ENCODE measurements at regions not wholly inside any gene's neighbourhood (a gene's known extent, or its start where the extent isn't known, plus 50 kb on each side); places are given as distances from the start of the nearest gene placed in this dataset.

DNA sequence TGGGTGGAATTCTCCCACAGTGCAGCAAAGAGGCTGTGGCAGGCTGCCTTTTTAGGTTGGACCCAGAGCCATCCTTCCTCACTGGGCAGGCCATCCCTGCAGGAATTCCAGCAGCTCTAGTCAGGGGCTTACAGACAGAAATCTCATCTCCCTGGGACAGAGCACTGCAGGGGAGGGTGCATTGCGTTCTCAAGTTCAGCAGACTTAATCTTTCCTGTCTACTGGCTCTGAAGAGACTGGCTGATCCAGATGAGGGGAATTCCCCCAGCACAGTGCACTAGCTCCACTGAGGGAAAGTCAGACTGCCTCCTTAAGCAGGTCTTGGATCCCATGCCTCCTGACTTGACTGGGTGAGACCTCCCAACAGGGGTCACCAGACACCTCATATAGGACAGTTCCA is 899.7 kb upstream of the VRK2 start:
- Histone ChIP-seq H3K4me3 (no peak overlapping the region), H3K4me1 (no peaks in the 10 kb centered on the region), H3K9me3 (no peaks in the 10 kb centered on the region), H3K36me3 (ENCODE audit: insufficient read depth in 1 of 2, low read depth in 1 of 2) (no peaks in the 10 kb centered on the region), H3K27ac (no peak overlapping the region), H3K27me3 (ENCODE audit: insufficient read depth in 3 of 3, low read length in 2 of 3) (no peaks in the 10 kb centered on the region)
- ATAC-seq (no peak), DNase-seq (no peak)
- intact Hi-C loops (cut with DNase I) = no loop called here
- 29 to 44% (median 29%) methylated on average over 1 of the region's 1 CpG for WGBS, 3 donors
- TF ChIP-seq, protein P1, sequence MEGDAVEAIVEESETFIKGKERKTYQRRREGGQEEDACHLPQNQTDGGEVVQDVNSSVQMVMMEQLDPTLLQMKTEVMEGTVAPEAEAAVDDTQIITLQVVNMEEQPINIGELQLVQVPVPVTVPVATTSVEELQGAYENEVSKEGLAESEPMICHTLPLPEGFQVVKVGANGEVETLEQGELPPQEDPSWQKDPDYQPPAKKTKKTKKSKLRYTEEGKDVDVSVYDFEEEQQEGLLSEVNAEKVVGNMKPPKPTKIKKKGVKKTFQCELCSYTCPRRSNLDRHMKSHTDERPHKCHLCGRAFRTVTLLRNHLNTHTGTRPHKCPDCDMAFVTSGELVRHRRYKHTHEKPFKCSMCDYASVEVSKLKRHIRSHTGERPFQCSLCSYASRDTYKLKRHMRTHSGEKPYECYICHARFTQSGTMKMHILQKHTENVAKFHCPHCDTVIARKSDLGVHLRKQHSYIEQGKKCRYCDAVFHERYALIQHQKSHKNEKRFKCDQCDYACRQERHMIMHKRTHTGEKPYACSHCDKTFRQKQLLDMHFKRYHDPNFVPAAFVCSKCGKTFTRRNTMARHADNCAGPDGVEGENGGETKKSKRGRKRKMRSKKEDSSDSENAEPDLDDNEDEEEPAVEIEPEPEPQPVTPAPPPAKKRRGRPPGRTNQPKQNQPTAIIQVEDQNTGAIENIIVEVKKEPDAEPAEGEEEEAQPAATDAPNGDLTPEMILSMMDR (IDR thresholded peaks at IDR 0.05) = no peak

DNA sequence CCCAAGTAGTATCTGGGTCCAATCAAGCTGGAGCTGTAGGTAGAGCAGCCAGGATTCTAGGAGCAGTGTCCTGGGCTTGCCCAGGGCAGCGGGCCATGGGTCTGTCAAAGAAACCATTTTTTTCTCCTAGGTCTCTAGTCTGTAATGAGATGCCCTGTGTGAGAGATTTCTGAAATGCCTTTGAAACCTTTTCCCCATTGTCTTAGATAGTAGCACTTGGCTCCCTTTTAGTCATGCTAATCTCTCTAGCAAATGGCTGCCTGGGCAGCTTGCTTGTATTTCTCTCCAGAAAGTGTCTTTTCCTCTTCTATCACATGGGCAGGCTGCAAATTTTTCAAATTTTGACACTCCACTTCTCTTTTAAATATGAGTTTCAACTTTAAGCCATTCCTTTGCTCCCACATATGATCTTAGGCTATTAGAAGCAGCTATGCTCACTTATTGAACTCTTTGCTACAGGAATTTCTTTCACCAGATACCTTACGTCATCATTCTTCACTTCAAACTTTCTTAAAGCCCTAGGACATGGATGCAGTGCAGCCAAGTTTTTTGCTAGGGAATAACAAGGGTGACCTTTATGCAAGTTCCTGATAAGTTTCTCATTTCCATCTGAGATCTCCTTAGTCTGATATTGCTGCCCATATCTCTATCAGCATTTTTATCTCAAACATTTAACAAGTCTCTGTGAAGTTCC is 890.2 kb upstream of the VRK2 start:
- H3K4me3 ChIP-seq = no peak overlapping the region
- H3K27ac ChIP-seq = no peak overlapping the region
- intact Hi-C loops (cut with DNase I) = no loop called here
- 73 to 77% (median 75%) methylated on average over 2 of the region's 2 CpGs for WGBS, 3 donors
- no peaks in the 10 kb centered on the region for H3K27me3 ChIP-seq (ENCODE audit: insufficient read depth in 3 of 3, low read length in 2 of 3)
- H3K9me3 ChIP-seq = no peaks in the 10 kb centered on the region
- H3K36me3 ChIP-seq (ENCODE audit: insufficient read depth in 1 of 2, low read depth in 1 of 2) = no peaks in the 10 kb centered on the region
- no peaks in the 10 kb centered on the region for H3K4me1 ChIP-seq
- TF ChIP-seq, protein P1 (IDR thresholded peaks at IDR 0.05) = no peak
- ATAC-seq (no peak), DNase-seq (no peak)

DNA sequence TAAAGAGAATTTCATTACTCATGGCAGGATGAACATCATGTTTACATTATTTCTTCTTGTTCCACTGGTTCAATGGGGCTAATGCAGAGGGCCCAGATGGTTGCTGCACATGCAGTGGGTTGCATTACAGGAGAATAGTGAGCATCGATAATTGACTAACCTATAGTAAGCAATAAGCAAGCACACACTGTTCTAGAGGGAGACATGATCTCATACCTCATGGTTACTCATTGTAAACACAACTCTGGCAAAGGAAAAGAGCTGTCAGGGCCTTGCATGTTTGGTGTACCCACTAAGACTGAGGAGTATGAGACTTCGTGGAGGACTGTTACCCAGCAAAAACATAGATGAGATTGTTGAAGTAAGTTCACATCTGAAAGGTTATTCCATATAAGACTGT is 885.6 kb upstream of the VRK2 start:
- H3K4me3 ChIP-seq = no peak overlapping the region
- H3K36me3 ChIP-seq (ENCODE audit: insufficient read depth in 1 of 2, low read depth in 1 of 2) = no peaks in the 10 kb centered on the region
- H3K27ac ChIP-seq = no peak overlapping the region
- no peaks in the 10 kb centered on the region for H3K4me1 ChIP-seq
- ATAC-seq (no peak), DNase-seq (no peak)
- no peaks in the 10 kb centered on the region for H3K9me3 ChIP-seq
- TF ChIP-seq, protein P1 (IDR thresholded peaks at IDR 0.05) = no peak
- intact Hi-C loops (cut with DNase I) = no loop called here
- WGBS, 3 donors = 74 to 85% (median 83%) methylated on average over 2 of the region's 2 CpGs
- no peaks in the 10 kb centered on the region for H3K27me3 ChIP-seq (ENCODE audit: insufficient read depth in 3 of 3, low read length in 2 of 3)

DNA sequence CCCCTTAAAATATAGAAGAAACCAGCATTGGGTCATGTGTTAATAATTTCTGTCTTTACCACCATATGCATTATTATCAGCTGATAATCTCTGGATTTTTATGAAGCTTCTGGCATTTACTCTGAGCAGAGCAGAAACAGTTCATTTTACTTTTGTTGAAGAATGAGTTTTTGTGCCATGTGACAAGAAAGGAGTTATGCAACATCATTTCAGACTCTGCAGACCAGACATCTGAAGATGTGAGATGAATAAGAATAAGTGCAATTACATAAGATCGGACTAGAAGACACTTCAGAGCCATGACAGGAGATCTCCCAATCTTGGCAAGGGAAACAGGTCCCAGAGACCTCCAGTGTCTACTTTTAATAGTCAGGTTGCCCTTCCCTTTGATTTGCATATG is 869.4 kb upstream of the VRK2 start:
- ATAC-seq (no peak), DNase-seq (no peak)
- H3K27me3 ChIP-seq (ENCODE audit: insufficient read depth in 3 of 3, low read length in 2 of 3) = no peaks in the 10 kb centered on the region
- H3K4me1 ChIP-seq = no peaks in the 10 kb centered on the region
- H3K27ac ChIP-seq = no peak overlapping the region
- no peaks in the 10 kb centered on the region for H3K9me3 ChIP-seq
- no peak overlapping the region for H3K4me3 ChIP-seq
- WGBS, 3 donors = 75 to 84% (median 79%) methylated on average over 1 of the region's 1 CpG
- H3K36me3 ChIP-seq (ENCODE audit: insufficient read depth in 1 of 2, low read depth in 1 of 2) = no peaks in the 10 kb centered on the region
- intact Hi-C loops (cut with DNase I) = no loop called here
- TF ChIP-seq, protein P1 (IDR thresholded peaks at IDR 0.05) = no peak

DNA sequence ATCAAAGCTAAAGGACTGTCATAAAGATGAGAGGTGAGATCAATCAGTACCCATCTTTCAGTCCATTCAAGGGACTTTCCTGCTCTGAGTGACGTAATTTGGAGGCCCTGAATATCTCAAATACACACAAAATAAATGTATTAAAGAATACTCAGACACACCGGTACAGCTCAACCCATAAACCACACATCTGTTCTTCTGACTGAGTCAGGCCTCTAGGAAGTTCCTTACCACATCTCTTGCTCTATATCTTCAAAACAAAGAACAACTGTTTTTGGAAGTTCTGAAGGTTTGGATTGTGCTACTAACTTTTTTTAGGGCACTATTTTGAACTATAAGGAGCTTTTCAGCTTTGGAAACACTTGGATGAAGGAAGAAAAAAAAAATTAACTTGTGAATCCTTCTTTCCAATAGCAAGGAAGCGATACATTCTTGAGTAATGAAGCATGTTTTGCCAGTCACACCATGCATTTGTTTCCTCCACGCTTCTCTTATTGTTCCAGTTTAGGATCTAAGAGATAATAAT is 866.5 kb upstream of the VRK2 start:
- intact Hi-C loops (cut with DNase I) = no loop called here
- 62 to 67% (median 66%) methylated on average over 4 of the region's 4 CpGs for WGBS, 3 donors

More for the DNA sequence above, 866.5 kb upstream of the VRK2 start:
- DNase-seq (no peak), ATAC-seq (no peak)
- H3K36me3 ChIP-seq (ENCODE audit: insufficient read depth in 1 of 2, low read depth in 1 of 2) = no peaks in the 10 kb centered on the region
- no peaks in the 10 kb centered on the region for H3K9me3 ChIP-seq
- H3K4me3 ChIP-seq = no peak overlapping the region
- TF ChIP-seq, protein P1 (IDR thresholded peaks at IDR 0.05) = no peak
- no peak overlapping the region for H3K27ac ChIP-seq
- no peaks in the 10 kb centered on the region for H3K27me3 ChIP-seq (ENCODE audit: insufficient read depth in 3 of 3, low read length in 2 of 3)
- H3K4me1 ChIP-seq = no peaks in the 10 kb centered on the region
